Naive thymus-derived CD4-positive, alpha-beta T cell (primary cell): ENCODE measurements at regions not wholly inside any gene's neighbourhood (a gene's known extent, or its start where the extent isn't known, plus 50 kb on each side); places are given as distances from the start of the nearest gene placed in this dataset.
"Not testable (repeated sequence)": the region's sequence is repeated elsewhere in the genome, so short reads cannot be mapped to it uniquely, and the experiment has no call there.

ENCODE experiments used
- ATAC-seq: fragments of 150-1000 bp; cut with Tn5 transposase; 2 replicates; pipeline ENCODE4 v1.10.0; 2021; ENCODE audit warnings: mild to moderate bottlenecking, moderate library complexity
- CTCF ChIA-PET: fragments of 350-600 bp; sonication (Branson Sonifier 250); formaldehyde crosslinking; loops from one replicate; lab custom pipeline; 2021; ENCODE audit warnings: antibody characterized with exemption; lab: Charles Lee
- POLR2A ChIA-PET: fragments of 350-600 bp; sonication (Branson Sonifier 250); formaldehyde crosslinking; loops from one replicate; lab custom pipeline; 2021; ENCODE audit warnings: antibody characterized with exemption, inconsistent platforms; lab: Charles Lee
- DNase-seq, 9 donors: peaks; one replicate each; pipeline versions ENCODE4 v3.0.0 to v3.0.0-alpha.2; 2020 to 2022; ENCODE audit warnings: mixed read lengths in 1 of 9
- H3K27ac ChIP-seq: one replicate; pipeline ENCODE4 v1.7.0; 2013; ENCODE audit warnings: mild to moderate bottlenecking, low read depth, low read length, moderate library complexity
- H3K27me3 ChIP-seq, 2 donors: one replicate each; pipeline ENCODE4 v1.7.0; 2013; ENCODE audit warnings: low read length in 2 of 2, mild to moderate bottlenecking in 2 of 2, moderate library complexity in 2 of 2; ENCODE audit not compliant: control insufficient read depth in 2 of 2, insufficient read depth in 2 of 2
- H3K36me3 ChIP-seq, 3 experiments: 1 replicate in 2 of 3; 2 replicates in 1 of 3; pipeline ENCODE4 v1.7.0; 2013; ENCODE audit warnings: low read length in 3 of 3, mild to moderate bottlenecking in 3 of 3, moderate library complexity in 1 of 3; ENCODE audit not compliant: insufficient read depth in 3 of 3, control insufficient read depth in 2 of 3
- H3K4me1 ChIP-seq, 2 donors: one replicate each; pipeline ENCODE4 v1.7.0; 2013; ENCODE audit warnings: low read length in 2 of 2, mild to moderate bottlenecking in 2 of 2, moderate library complexity in 1 of 2; ENCODE audit not compliant: control insufficient read depth in 2 of 2, insufficient read depth in 2 of 2
- H3K4me3 ChIP-seq: 2 replicates; pipeline ENCODE4 v1.7.0; 2013; ENCODE audit warnings: mild to moderate bottlenecking, low read length
- H3K9me3 ChIP-seq, 3 experiments: 1 replicate in 2 of 3; 2 replicates in 1 of 3; pipeline ENCODE4 v1.7.0; 2013; ENCODE audit warnings: low read length in 3 of 3; ENCODE audit not compliant: control insufficient read depth in 2 of 3
- H3K27ac Mint-ChIP-seq, 9 donors: one replicate each; pipeline ENCODE4 v1.8.0; 2020 to 2022; ENCODE audit warnings: mixed read lengths in 9 of 9, mild to moderate bottlenecking in 8 of 9, moderate library complexity in 5 of 9, inconsistent platforms in 2 of 9
- H3K27me3 Mint-ChIP-seq, 5 donors: one replicate each; pipeline ENCODE4 v1.8.0; 2021 to 2022; ENCODE audit warnings: mixed read lengths in 5 of 5, mild to moderate bottlenecking in 1 of 5
- H3K36me3 Mint-ChIP-seq, 5 donors: one replicate each; pipeline ENCODE4 v1.8.0; 2020 to 2022; ENCODE audit warnings: mixed read lengths in 5 of 5, mild to moderate bottlenecking in 3 of 5, inconsistent platforms in 1 of 5
- H3K4me1 Mint-ChIP-seq, 7 donors: one replicate each; pipeline ENCODE4 v1.8.0; 2020 to 2022; ENCODE audit warnings: mixed read lengths in 7 of 7, mild to moderate bottlenecking in 3 of 7, inconsistent platforms in 1 of 7
- H3K4me3 Mint-ChIP-seq, 10 donors: one replicate each; pipeline ENCODE4 v1.8.0; 2020 to 2022; ENCODE audit warnings: mild to moderate bottlenecking in 10 of 10, mixed read lengths in 10 of 10, moderate library complexity in 6 of 10, inconsistent platforms in 2 of 10
- H3K9me3 Mint-ChIP-seq, 11 donors: one replicate each; pipeline ENCODE4 v1.8.0; 2020 to 2022; ENCODE audit warnings: mixed read lengths in 11 of 11, mild to moderate bottlenecking in 4 of 11, inconsistent platforms in 1 of 11, moderate library complexity in 1 of 11
- intact Hi-C, 2 donors: fragments of 100-400 bp; cut with micrococcal nuclease; formaldehyde crosslinking; loops; one replicate each; pipeline ENCODE4 v1.15.1; 2023

GRCh38 chr10:5576780-5577624 is 52.2 kb downstream of the CALML3 start:
- H3K9me3 Mint-ChIP-seq: peaks cover 0 to 3% (median 0%) of the 10 kb centered on the region in 11 donors
- H3K27ac ChIP-seq: no peak overlapping the region
- CTCF ChIA-PET: interaction anchor here (0.6 kb wide), 1 partner anchor 19 kb away, joined by 4 read pairs; no protein-coding TSS in a partner anchor
- H3K9me3 ChIP-seq: no peaks in the 10 kb centered on the region
- no peaks in the 10 kb centered on the region for H3K36me3 Mint-ChIP-seq
- H3K27me3 Mint-ChIP-seq: peaks cover 0 to 6% (median 0%) of the 10 kb centered on the region in 5 donors
- DNase-seq: no peak
- no peak overlapping the region for H3K4me3 ChIP-seq
- peak overlapping the region in 1 of 9 donors; percentile 42 for H3K27ac Mint-ChIP-seq
- no peak for ATAC-seq
- POLR2A ChIA-PET: interaction anchor here (0.5 to 0.7 kb wide), 2 partner anchors 59 to 164 kb away, joined by 3 to 4 read pairs; no protein-coding TSS in a partner anchor
- H3K27me3 ChIP-seq: no peaks in the 10 kb centered on the region
- H3K36me3 ChIP-seq: no peaks in the 10 kb centered on the region
- H3K4me3 Mint-ChIP-seq: no peak overlapping the region
- intact Hi-C loops: no loop called here
- peaks cover 0 to 7% (median 3%) of the 10 kb centered on the region in 7 donors for H3K4me1 Mint-ChIP-seq
- no peaks in the 10 kb centered on the region for H3K4me1 ChIP-seq

DNA sequence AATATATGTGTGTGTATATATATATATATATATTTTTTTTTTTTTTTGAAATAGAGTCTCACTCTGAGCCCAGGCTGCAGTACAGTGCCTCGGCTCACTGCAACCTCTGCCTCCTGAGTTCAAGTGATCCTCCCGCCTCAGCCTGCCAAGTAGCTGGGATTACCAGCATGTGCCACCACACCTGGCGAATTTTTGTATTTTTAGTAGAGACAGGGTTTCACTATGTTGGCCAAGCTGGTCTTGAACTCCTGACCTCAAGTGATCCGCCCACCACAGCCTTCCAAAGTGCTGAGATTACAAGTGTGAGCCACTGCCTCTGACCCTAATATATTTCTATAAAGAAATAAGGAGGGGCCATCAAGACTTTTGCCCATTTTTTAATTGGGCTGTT is 55.3 kb downstream of the CALML3 start:
- intact Hi-C loops, CTCF ChIA-PET: not testable (repeated sequence)

DNA sequence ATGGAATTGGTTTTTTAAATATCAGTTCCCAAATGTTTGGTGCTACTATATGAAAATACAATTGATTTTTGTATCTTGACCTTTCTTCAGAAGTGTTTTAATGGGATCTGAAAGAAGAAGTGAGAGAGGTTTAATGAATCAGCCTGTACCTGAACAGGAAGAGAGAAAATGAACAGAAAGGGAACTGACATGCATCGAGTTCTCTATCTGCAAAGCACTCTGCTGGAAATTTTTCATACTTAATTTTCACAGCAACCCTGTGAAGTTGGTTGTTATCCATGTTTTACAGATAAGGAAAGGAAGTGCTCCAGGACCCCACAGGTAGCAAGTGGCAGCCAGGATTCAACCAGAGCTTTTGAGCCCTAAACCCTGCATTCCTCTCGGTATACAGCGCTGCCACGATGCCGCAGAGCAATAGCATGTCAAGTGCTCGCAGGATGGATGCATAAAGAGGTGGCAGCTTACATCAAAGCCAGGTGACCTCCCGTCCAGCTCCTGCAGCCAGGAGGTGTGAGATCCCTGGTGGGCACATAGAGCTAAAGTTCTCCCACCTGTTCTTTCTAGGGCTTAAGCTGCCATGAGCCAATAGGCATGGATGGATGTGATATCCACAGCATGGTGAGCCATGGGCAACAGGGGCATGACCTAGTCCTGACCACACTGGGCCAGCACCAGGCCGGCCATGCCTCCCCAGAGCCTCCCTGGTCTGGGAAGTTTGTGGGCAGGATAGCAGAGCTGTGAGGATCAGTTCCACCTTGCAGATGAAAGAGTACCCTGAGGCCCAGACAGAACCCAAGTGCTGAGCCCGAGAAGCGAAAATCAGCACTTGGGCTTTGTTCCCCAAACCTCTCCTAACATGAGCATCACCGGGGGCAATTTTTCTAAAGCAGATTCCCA is 57.2 kb downstream of the CALML3 start:
- H3K4me3 Mint-ChIP-seq: no peak overlapping the region
- no peak overlapping the region for H3K27ac Mint-ChIP-seq
- peaks cover 0 to 13% (median 0%) of the 10 kb centered on the region in 5 donors for H3K27me3 Mint-ChIP-seq
- H3K4me1 Mint-ChIP-seq: peaks cover 0 to 2% (median 0%) of the 10 kb centered on the region in 7 donors
- no peaks in the 10 kb centered on the region for H3K36me3 Mint-ChIP-seq
- no peaks in the 10 kb centered on the region for H3K36me3 ChIP-seq
- H3K27me3 ChIP-seq: no peaks in the 10 kb centered on the region
- H3K27ac ChIP-seq: no peak overlapping the region
- DNase-seq (no peak), ATAC-seq (no peak)
- intact Hi-C loops: no loop called here
- CTCF ChIA-PET: interaction anchor here (0.6 to 1.2 kb wide), 2 partner anchors 10 to 23 kb away, joined by 3 to 4 read pairs; no protein-coding TSS in a partner anchor
- H3K4me3 ChIP-seq: no peak overlapping the region
- peaks cover 0 to 3% (median 0%) of the 10 kb centered on the region in 11 donors for H3K9me3 Mint-ChIP-seq
- no peaks in the 10 kb centered on the region for H3K9me3 ChIP-seq
- POLR2A ChIA-PET: interaction anchor here (1.8 kb wide), 1 partner anchor 16 kb away, joined by 3 read pairs; no protein-coding TSS in a partner anchor
- H3K4me1 ChIP-seq: no peaks in the 10 kb centered on the region

More for the DNA sequence above, 55.3 kb downstream of the CALML3 start:
- H3K27ac Mint-ChIP-seq, H3K9me3 ChIP-seq, H3K4me3 Mint-ChIP-seq, DNase-seq, H3K27me3 ChIP-seq, H3K36me3 Mint-ChIP-seq, H3K27me3 Mint-ChIP-seq, H3K36me3 ChIP-seq, H3K9me3 Mint-ChIP-seq, H3K4me3 ChIP-seq, H3K27ac ChIP-seq, H3K4me1 ChIP-seq, H3K4me1 Mint-ChIP-seq, ATAC-seq: not testable (repeated sequence)
- POLR2A ChIA-PET: interaction anchor here (0.8 kb wide), 1 partner anchor 131 kb away, joined by 3 read pairs; no protein-coding TSS in a partner anchor

- CTCF ChIA-PET: interaction anchor here (0.6 to 0.7 kb wide), 2 partner anchors 22 to 1473 kb away, joined by 3 read pairs; no protein-coding TSS in a partner anchor
- Mint-ChIP-seq H3K27me3 (peaks cover 0 to 14% (median 0%) of the 10 kb centered on the region in 5 donors), H3K9me3 (peaks cover 0 to 3% (median 0%) of the 10 kb centered on the region in 11 donors), H3K4me3 (no peak overlapping the region), H3K27ac (no peak overlapping the region), H3K36me3 (no peaks in the 10 kb centered on the region), H3K4me1 (peaks cover 0 to 2% (median 0%) of the 10 kb centered on the region in 7 donors)
- intact Hi-C loops: no loop called here
- H3K4me1 ChIP-seq: no peaks in the 10 kb centered on the region
- no peaks in the 10 kb centered on the region for H3K27me3 ChIP-seq
- H3K4me3 ChIP-seq: no peak overlapping the region
- POLR2A ChIA-PET: interaction anchor here (1.8 kb wide), 1 partner anchor 16 kb away, joined by 3 read pairs; no protein-coding TSS in a partner anchor
- no peaks in the 10 kb centered on the region for H3K9me3 ChIP-seq
- DNase-seq: no peak
- no peak for ATAC-seq
- no peaks in the 10 kb centered on the region for H3K36me3 ChIP-seq
- no peak overlapping the region for H3K27ac ChIP-seq
Measured at GRCh38 chr10:5582736-5583135, 58.0 kb downstream of the CALML3 start.

GRCh38 chr10:5583525-5584175 is 58.9 kb downstream of the CALML3 start:
- H3K9me3 Mint-ChIP-seq: peaks cover 0 to 3% (median 0%) of the 10 kb centered on the region in 11 donors
- no peaks in the 10 kb centered on the region for H3K36me3 Mint-ChIP-seq
- no peak overlapping the region for H3K4me3 Mint-ChIP-seq
- H3K9me3 ChIP-seq: no peaks in the 10 kb centered on the region
- ChIA-PET CTCF (no interaction called here), POLR2A (interaction anchor here (1.6 to 1.8 kb wide), 2 partner anchors 17 to 35 kb away, joined by 3 to 5 read pairs; no protein-coding TSS in a partner anchor)
- no peak for ATAC-seq
- H3K27me3 ChIP-seq: no peaks in the 10 kb centered on the region
- H3K27me3 Mint-ChIP-seq: peaks cover 0 to 14% (median 0%) of the 10 kb centered on the region in 5 donors
- no peak for DNase-seq
- peaks cover 0 to 3% (median 0%) of the 10 kb centered on the region in 7 donors for H3K4me1 Mint-ChIP-seq
- H3K4me3 ChIP-seq: no peak overlapping the region
- H3K27ac Mint-ChIP-seq: no peak overlapping the region
- H3K27ac ChIP-seq: no peak overlapping the region
- no peaks in the 10 kb centered on the region for H3K4me1 ChIP-seq
- intact Hi-C loops: no loop called here
- H3K36me3 ChIP-seq: no peaks in the 10 kb centered on the region
